HUES64 (cell line): ENCODE measurements at regions not wholly inside any gene's neighbourhood (a gene's known extent, or its start where the extent isn't known, plus 50 kb on each side); places are given as distances from the start of the nearest gene placed in this dataset.

Experiments
- H3K27ac ChIP-seq: 2 replicates; pipeline ENCODE4 v1.7.0; 2013; ENCODE audit warnings: low read depth, low read length, inconsistent platforms
- H3K27me3 ChIP-seq: 2 replicates; pipeline ENCODE4 v1.6.1; 2013; ENCODE audit warnings: mild to moderate bottlenecking, low read length; ENCODE audit not compliant: insufficient read depth
- H3K36me3 ChIP-seq: 2 replicates; pipeline ENCODE4 v1.6.1; 2013; ENCODE audit warnings: mild to moderate bottlenecking, low read length; ENCODE audit not compliant: insufficient read depth
- H3K4me1 ChIP-seq: 2 replicates; pipeline ENCODE4 v1.6.1; 2013; ENCODE audit warnings: mild to moderate bottlenecking, low read length, moderate library complexity; ENCODE audit not compliant: insufficient read depth
- H3K4me3 ChIP-seq: 2 replicates; pipeline ENCODE4 v1.5.1; 2013; ENCODE audit warnings: mild to moderate bottlenecking, low read length, moderate library complexity
- H3K9ac ChIP-seq: 2 replicates; pipeline ENCODE4 v1.6.1; 2013; ENCODE audit warnings: mild to moderate bottlenecking, low read depth, low read length
- H3K9me3 ChIP-seq: 2 replicates; pipeline ENCODE4 v1.6.1; 2013; ENCODE audit warnings: low read depth, low read length; ENCODE audit not compliant: insufficient read depth
- WGBS: fragments of 150-250, 120-280 bp; methylation state at CpG from one replicate; pipeline ENCODE4 v1.1.7; 2013; ENCODE audit warnings: missing lambda C conversion rate; 5-methylcytosine and 5-hydroxymethylcytosine counted together

DNA sequence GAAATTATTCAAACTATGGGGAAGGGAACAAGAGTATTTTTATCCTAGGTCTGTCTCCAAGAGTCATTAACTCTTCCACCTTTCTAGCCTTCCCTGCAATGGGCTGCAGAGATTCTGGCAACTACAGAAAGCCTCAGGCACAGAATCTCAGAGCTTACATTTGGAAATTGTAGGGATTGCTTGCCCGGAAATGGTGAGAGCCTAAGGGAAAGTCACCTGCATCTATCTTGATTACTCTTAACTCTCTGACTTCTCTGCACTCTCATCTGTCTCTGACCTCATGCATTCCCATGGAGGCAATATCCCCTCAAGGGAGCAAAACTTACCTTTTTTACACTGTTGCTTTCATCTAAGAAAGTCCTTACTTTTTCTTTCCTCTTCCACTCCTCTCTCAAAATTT lies 513.2 kb upstream of the MARCKS start:
- Histone ChIP-seq H3K9me3 (no peaks in the 10 kb centered on the region), H3K27me3 (no peaks in the 10 kb centered on the region), H3K4me3 (no peak overlapping the region), H3K27ac (no peak overlapping the region), H3K36me3 (no peaks in the 10 kb centered on the region), H3K4me1 (peaks cover 10% of the 10 kb centered on the region; the same call in 1 of the 2 replicates), H3K9ac (no peak overlapping the region)
- 91% methylated on average over 1 of the region's 1 CpG for WGBS

DNA sequence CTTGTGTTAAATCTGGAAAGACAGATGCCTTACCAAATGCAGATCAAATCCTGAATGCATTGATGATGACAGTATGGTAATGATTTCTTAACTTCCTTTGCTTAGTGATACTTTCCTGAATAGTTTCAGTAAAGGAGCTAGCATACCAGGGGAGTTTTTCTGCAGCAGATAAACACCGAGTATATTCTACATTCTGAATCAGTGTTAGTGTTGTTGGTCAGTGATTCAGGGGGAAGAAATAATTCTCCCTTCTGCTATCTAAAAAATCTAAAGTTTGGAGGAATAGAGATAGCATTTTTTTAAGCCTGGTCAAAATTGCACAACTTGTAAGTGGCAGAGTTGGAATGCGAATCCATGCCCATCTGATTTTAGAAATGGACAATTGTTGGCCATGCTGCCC lies 512.2 kb upstream of the MARCKS start:
- Histone ChIP-seq H3K4me3 (no peak overlapping the region), H3K27me3 (no peaks in the 10 kb centered on the region), H3K9me3 (no peaks in the 10 kb centered on the region), H3K9ac (no peak overlapping the region), H3K27ac (no peak overlapping the region), H3K36me3 (no peaks in the 10 kb centered on the region), H3K4me1 (peaks cover 5% of the 10 kb centered on the region; the same call in 1 of the 2 replicates)
- 100% methylated on average over 2 of the region's 2 CpGs for WGBS

DNA sequence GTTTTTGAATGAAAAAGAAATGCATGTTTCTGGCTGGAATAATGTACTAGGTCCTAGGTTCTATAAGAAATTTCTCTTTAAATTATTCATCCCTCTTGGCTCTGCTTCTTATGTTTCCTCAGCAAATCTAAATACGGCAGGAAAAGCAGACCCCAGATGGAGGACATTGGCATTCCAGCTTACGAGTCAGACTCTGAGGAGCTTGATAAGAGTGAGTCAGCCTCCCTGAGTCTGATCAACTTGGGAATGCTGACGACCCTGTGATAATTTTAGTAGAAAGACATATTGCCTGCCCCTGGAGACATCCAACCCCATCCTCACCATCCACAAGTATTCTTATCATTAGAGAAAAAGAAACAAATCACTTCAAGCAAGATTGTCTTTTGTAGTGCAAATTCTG lies 509.7 kb upstream of the MARCKS start:
- H3K9ac ChIP-seq = no peak overlapping the region
- WGBS = 88% methylated on average over 3 of the region's 3 CpGs
- H3K4me1 ChIP-seq = peaks cover 5% of the 10 kb centered on the region; the same call in 1 of the 2 replicates

DNA sequence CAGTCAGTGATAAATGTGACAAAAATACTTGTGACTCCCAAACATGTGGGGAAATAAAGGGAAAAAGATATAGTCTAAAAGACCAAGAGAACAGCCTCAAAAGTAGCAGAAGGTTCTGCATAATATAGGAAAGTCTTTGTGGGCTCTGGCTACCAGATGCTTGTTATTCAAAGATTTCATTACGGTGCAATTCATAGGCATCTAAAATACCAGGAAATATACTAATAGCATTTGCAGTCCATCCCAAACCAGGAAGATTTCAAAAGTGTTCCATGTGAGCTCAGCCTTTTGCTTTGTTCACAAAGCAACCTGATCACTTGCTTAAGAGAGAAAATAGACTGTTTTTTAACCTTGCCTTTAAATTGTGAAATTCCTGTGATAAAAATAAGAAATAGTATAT lies 506.7 kb upstream of the MARCKS start:
- no peaks in the 10 kb centered on the region for H3K27me3 ChIP-seq
- H3K9ac ChIP-seq = no peak overlapping the region
- WGBS = 58% methylated on average over 1 of the region's 1 CpG
- no peaks in the 10 kb centered on the region for H3K9me3 ChIP-seq
- H3K36me3 ChIP-seq = no peaks in the 10 kb centered on the region
- H3K27ac ChIP-seq = no peak overlapping the region
- H3K4me3 ChIP-seq = no peak overlapping the region
- no peaks in the 10 kb centered on the region; the same call in 1 of the 2 replicates for H3K4me1 ChIP-seq

More for the DNA sequence above, 509.7 kb upstream of the MARCKS start:
- Histone ChIP-seq H3K4me3 (no peak overlapping the region), H3K9me3 (no peaks in the 10 kb centered on the region), H3K27me3 (no peaks in the 10 kb centered on the region), H3K27ac (no peak overlapping the region), H3K36me3 (no peaks in the 10 kb centered on the region)

DNA sequence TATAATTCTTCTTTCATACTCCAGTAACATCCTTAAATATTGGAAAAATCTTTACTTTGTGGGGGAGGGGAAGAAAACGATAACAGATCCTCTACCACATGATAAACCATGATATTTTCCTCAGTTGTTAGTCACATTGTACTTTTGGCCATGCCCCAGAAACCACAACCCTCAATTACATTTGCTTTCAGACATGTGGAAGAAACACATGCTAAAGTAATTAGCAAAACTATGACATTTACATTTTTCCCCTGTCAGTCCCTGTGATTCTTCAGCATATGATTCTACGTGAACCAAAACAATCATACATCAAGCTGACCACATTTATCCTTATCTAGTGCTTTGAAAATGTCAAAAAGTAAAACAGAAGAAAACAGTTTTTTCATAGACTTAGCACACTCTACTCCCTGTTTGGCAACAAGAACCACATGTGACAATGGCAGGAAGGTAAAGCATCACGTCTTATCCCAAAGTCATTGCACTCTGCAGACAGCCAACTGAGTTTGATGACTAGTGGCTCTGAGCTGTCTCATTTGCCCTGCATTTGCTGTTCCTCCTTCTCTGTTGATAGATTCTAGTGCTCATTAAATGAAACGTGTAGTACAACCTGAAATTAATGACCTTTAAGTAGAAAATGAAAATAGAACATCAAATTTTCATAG lies 505.8 kb upstream of the MARCKS start:
- Histone ChIP-seq H3K9me3 (no peaks in the 10 kb centered on the region), H3K9ac (no peak overlapping the region), H3K27ac (no peak overlapping the region), H3K36me3 (no peaks in the 10 kb centered on the region), H3K27me3 (no peaks in the 10 kb centered on the region), H3K4me1 (no peaks in the 10 kb centered on the region; the same call in 1 of the 2 replicates), H3K4me3 (no peak overlapping the region)
- 88% methylated on average over 2 of the region's 4 CpGs for WGBS

DNA sequence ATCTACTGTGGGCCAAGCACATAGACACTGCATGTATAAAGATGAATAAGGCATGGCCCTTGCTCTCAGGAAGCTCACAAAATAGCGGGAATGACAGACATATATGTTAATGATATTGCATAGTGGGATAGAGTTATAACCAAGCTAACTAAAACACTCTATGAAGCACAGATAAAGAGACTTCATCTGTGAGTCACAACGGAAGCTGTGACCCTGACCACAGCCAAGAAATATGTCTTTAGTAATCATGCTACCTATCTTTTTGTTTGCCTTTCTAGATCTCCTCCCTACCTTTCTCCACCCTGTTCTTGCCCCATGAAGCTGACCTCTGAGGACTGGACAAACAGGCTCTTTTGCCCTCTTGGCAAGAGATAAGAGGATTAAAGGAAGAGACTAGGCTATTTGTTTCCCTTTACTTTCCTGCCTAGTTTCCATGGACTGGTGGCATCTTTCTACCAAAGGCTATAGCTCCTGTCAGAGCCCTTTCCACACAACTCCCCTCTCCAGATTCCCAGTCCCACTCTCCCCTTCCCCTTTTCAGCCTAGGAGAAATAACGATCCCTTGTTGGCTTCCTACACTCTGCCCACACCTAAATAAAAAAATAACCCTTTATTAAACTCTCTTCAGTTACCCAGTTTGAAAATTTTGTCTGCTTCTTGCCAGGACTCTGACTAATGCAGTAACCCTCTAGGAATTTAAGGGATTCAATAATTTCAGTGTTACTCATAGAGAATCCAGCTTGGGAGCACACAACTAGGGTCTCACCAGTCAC lies 504.9 kb upstream of the MARCKS start:
- H3K36me3 ChIP-seq = no peaks in the 10 kb centered on the region
- no peak overlapping the region for H3K9ac ChIP-seq
- H3K4me3 ChIP-seq = no peak overlapping the region
- no peaks in the 10 kb centered on the region for H3K27me3 ChIP-seq
- no peaks in the 10 kb centered on the region; the same call in 1 of the 2 replicates for H3K4me1 ChIP-seq
- H3K9me3 ChIP-seq = no peaks in the 10 kb centered on the region
- 90% methylated on average over 3 of the region's 3 CpGs for WGBS
- H3K27ac ChIP-seq = no peak overlapping the region

DNA sequence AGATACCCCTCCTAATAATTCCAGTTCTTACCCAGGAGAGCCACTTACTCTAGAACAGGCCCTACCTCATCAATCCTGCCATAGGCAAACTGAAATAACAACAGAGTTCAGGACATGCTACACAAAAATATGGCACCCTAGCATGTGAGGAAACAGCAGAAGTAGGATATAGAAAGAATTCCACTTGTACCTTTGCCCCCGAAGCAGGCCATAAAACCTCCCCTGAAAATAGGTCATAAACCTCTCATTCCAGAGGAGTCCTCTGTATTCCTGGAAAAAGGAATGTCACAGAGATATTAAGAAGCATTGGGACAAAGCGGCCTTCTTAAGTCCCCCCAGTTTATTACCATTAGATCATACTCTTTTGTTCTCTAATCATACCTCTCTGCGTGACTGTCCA lies 504.3 kb upstream of the MARCKS start:
- H3K4me1 ChIP-seq = no peaks in the 10 kb centered on the region
- H3K27ac ChIP-seq = no peak overlapping the region
- no peak overlapping the region for H3K9ac ChIP-seq
- WGBS = 95% methylated on average over 2 of the region's 3 CpGs
- no peaks in the 10 kb centered on the region for H3K36me3 ChIP-seq
- no peak overlapping the region for H3K4me3 ChIP-seq
- H3K27me3 ChIP-seq = no peaks in the 10 kb centered on the region
- no peaks in the 10 kb centered on the region for H3K9me3 ChIP-seq

DNA sequence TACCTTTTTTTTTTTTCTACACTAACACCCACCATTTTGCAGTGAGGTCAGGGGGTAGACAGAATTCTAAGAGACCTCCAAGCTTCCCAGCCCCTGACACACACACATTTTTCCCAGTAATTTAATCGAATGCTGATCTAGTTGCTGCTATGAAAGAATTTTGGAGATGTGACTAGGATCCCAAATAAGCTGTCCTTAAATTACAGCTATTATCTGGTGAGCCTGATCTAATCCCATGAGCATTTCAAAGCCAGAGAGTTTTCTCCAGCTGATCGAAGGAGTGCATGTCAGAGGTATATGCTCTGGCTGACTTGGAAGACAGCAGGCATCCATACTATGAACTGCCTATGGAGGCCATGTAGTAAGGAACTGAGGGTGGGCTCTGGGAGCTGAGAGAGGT lies 503.8 kb upstream of the MARCKS start:
- WGBS = 95% methylated on average over 2 of the region's 2 CpGs
- Histone ChIP-seq H3K27ac (no peak overlapping the region), H3K4me1 (no peaks in the 10 kb centered on the region), H3K27me3 (no peaks in the 10 kb centered on the region), H3K36me3 (no peaks in the 10 kb centered on the region), H3K9ac (no peak overlapping the region), H3K9me3 (no peaks in the 10 kb centered on the region), H3K4me3 (no peak overlapping the region)

DNA sequence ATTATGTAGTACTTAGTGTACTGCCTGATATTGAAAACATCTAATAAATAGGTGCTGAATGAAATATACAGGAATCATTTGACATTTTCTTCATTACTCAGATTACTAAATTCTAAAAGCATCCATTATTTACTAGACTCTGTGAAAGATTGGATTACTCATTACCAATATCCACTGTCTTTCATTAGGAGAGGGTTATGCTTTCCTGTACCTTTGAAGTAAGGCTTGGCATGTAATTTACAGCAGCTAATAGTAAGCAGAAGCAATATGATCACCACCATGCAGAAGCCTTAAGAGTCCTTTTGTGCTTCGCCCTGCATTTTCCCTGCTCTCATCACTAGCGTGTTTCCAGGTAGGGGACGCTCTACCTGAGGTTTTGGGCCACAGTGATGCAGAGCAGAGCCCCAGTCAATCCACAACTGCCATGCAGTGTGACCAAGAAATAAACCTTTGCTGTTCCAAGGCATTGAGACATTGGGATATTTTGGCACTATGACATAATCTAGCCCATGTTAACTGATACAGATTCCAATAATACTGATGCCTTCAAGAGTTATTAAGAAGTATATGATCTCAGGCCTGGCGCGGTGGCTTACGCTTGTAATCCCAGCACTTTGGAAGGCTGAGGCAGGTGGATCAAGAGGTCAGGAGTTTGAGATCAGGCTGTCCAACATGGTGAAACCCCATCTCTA lies 502.8 kb upstream of the MARCKS start:
- H3K4me1 ChIP-seq = no peaks in the 10 kb centered on the region
- no peak overlapping the region for H3K9ac ChIP-seq
- no peaks in the 10 kb centered on the region for H3K27me3 ChIP-seq
- 94% methylated on average over 6 of the region's 6 CpGs for WGBS
- H3K36me3 ChIP-seq = no peaks in the 10 kb centered on the region
- no peak overlapping the region for H3K27ac ChIP-seq
- no peaks in the 10 kb centered on the region for H3K9me3 ChIP-seq
- no peak overlapping the region for H3K4me3 ChIP-seq

DNA sequence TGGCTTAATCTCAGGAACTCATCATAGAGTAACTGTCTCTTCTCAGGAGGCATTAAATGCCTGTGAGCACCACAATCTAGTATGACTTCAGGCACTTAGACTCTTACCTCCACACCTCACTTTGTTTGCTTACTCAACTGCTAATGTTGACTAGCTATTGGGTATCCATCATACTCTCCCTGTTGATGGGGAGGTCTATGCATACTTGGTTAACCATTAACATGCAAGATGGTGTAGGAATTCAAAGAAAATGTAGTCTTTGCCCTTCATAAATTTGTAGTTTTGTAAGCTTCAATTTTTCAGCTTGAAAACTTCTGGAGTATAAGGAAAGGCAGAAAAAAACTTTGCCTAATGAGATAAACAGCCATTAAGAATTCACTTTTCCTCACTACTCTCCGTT lies 501.0 kb upstream of the MARCKS start:
- no peaks in the 10 kb centered on the region for H3K9me3 ChIP-seq
- no peaks in the 10 kb centered on the region for H3K27me3 ChIP-seq
- H3K9ac ChIP-seq = no peak overlapping the region
- H3K4me1 ChIP-seq = peaks cover 11% of the 10 kb centered on the region
- H3K4me3 ChIP-seq = no peak overlapping the region
- no peak overlapping the region for H3K27ac ChIP-seq
- 90% methylated on average over 1 of the region's 1 CpG for WGBS
- no peaks in the 10 kb centered on the region for H3K36me3 ChIP-seq

DNA sequence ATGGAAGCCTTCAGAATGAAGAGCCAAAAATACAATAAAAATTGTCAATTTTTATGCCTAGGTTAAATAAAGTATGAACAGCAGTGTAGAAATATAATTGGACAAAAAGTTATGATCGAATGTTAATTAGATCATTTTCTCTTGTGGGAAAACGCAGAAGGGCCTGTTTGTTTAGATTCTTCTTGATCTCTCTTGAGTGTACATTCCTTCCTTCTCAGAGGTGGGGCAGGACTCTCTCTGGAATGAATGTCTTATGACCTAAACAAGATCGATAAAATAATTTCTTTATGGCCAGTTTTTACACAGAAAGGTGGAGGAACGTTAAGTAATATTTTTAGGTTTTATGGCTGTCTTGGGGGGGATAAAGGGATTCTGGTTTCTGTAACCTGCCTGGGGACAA lies 500.1 kb upstream of the MARCKS start:
- Histone ChIP-seq H3K27me3 (no peaks in the 10 kb centered on the region), H3K4me1 (peaks cover 20% of the 10 kb centered on the region), H3K4me3 (no peak overlapping the region), H3K9ac (no peak overlapping the region), H3K27ac (no peak overlapping the region), H3K9me3 (no peaks in the 10 kb centered on the region), H3K36me3 (no peaks in the 10 kb centered on the region)
- 96% methylated on average over 4 of the region's 4 CpGs for WGBS
